Aorta (tissue), 5 donors: ENCODE measurements at regions not wholly inside any gene's neighbourhood (a gene's known extent, or its start where the extent isn't known, plus 50 kb on each side); places are given as distances from the start of the nearest gene placed in this dataset.

ENCODE experiments used
- ATAC-seq: fragments of 200-7000 bp; cut with Tn5 transposase; one replicate; pipeline ENCODE4 v1.9.1; 2022; ENCODE audit warnings: moderate library complexity; ENCODE audit not compliant: low FRiP score
- DNase-seq, 2 donors: peaks; one replicate each; pipeline ENCODE4 v3.0.0-alpha.2; 2020
- H3K27ac ChIP-seq, 2 donors: one replicate each; pipeline ENCODE4 v1.5.1; 2013; ENCODE audit warnings: low read length in 2 of 2, mild to moderate bottlenecking in 2 of 2, moderate library complexity in 2 of 2, control low read depth in 1 of 2, inconsistent platforms in 1 of 2, low read depth in 1 of 2
- H3K27me3 ChIP-seq, 2 donors: one replicate each; pipeline ENCODE4 v1.6.1; 2013; ENCODE audit warnings: control low read depth in 1 of 2, low read length in 1 of 2, mild to moderate bottlenecking in 1 of 2, moderate library complexity in 1 of 2; ENCODE audit not compliant: insufficient read depth in 2 of 2, control insufficient read depth in 1 of 2
- H3K36me3 ChIP-seq, 2 donors: one replicate each; pipeline ENCODE4 v1.6.1; 2013; ENCODE audit warnings: control low read depth in 1 of 2, low read length in 1 of 2, mild to moderate bottlenecking in 1 of 2; ENCODE audit not compliant: insufficient read depth in 2 of 2, control insufficient read depth in 1 of 2
- H3K4me1 ChIP-seq, 2 donors: one replicate each; pipeline ENCODE4 v1.6.1; 2013; ENCODE audit warnings: low read length in 2 of 2, control low read depth in 1 of 2, mild to moderate bottlenecking in 1 of 2, moderate library complexity in 1 of 2; ENCODE audit not compliant: insufficient read depth in 2 of 2, control insufficient read depth in 1 of 2
- H3K4me3 ChIP-seq, 2 donors: one replicate each; pipeline ENCODE4 v1.5.1; 2013; ENCODE audit warnings: low read length in 2 of 2, control low read depth in 1 of 2, mild to moderate bottlenecking in 1 of 2
- H3K9me3 ChIP-seq: one replicate; pipeline ENCODE4 v1.6.1; 2013; ENCODE audit warnings: mild to moderate bottlenecking, low read length; ENCODE audit not compliant: control insufficient read depth
- WGBS, 2 donors: extraction: QIAGEN DNeasy Blood & Tissue Kit; methylation state at CpG; one replicate each; pipeline ENCODE4 v1.1.7; 2013; 5-methylcytosine and 5-hydroxymethylcytosine counted together
- intact Hi-C, 2 donors: fragments of 100-400 bp; cut with DNase I; formaldehyde crosslinking; loops; one replicate each; pipeline versions ENCODE4 v1.14.2 to v1.15.0; 2022
- donor health status: healthy with polysubstance abuse.
- donor health status: Bipolar disorder and iron deficiency.
- donor health status: DM: no; HTN: no; CAD: no.
- donor health status: DM: no; HTN: no; CAD: no.
- donor health status: DM: yes; HTN: yes; CAD: no.

DNA sequence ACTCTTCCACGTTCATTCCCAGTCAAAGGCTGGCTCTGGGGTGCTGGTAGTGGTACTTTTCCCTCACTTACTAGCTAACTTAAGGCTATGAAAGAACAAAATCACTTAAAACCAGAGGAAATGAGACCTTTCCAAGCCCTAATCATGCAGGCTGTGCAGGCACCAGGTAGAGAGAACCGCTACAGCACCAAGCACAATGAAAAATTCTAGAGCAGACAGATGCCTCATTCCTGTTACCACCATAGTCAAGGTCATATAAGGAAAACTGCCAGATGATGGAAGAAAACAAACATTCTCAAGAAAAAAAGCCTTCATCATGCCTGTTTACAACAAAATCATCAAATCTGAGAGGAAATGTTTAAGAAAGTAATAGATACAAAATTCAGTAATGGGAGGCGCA is 374.4 kb upstream of the PDE4D start:
- Histone ChIP-seq H3K36me3 (no peaks in the 10 kb centered on the region), H3K9me3 (no peaks in the 10 kb centered on the region), H3K27me3 (no peaks in the 10 kb centered on the region), H3K4me3 (no peak overlapping the region), H3K4me1 (peaks cover 2 to 8% of the 10 kb centered on the region in 2 donors), H3K27ac (peak overlapping the region in 1 of 2 donors; percentile 3)
- no peak for DNase-seq
- ATAC-seq: no peak
- intact Hi-C loops: loop anchor here in 1 of 2 donors (10.0 kb wide), 1 partner anchor 453 kb away; no protein-coding TSS in a partner anchor
- WGBS, 2 donors: 62 to 68% methylated on average over 3 of the region's 3 CpGs

DNA sequence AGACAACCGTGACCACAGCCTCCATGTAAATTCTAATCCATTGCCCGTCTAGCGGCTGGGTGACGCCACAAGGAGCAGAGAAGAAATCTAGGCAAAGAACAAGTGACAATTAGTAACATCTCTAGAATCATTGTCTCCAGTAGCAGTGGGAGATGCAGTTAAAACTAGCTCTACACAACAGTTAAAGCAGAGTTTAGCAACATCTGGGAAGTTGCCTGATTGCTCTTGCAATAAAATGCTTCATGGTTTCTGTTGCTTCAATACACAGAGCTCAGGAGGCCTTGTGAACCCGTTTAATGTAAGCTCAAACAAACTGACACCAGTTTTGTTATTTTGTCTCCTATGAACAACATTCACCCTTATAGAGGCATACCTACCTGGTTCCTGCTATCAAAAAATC is 369.8 kb upstream of the PDE4D start:
- Histone ChIP-seq H3K27me3 (no peaks in the 10 kb centered on the region), H3K27ac (no peak overlapping the region), H3K9me3 (no peaks in the 10 kb centered on the region), H3K4me1 (no peaks in the 10 kb centered on the region), H3K4me3 (no peak overlapping the region), H3K36me3 (no peaks in the 10 kb centered on the region)
- intact Hi-C loops: loop anchor here in 1 of 2 donors (10.0 kb wide), 1 partner anchor 449 kb away; no protein-coding TSS in a partner anchor
- no peak for ATAC-seq
- 93 to 95% methylated on average over 5 of the region's 5 CpGs for WGBS, 2 donors
- no peak for DNase-seq

DNA sequence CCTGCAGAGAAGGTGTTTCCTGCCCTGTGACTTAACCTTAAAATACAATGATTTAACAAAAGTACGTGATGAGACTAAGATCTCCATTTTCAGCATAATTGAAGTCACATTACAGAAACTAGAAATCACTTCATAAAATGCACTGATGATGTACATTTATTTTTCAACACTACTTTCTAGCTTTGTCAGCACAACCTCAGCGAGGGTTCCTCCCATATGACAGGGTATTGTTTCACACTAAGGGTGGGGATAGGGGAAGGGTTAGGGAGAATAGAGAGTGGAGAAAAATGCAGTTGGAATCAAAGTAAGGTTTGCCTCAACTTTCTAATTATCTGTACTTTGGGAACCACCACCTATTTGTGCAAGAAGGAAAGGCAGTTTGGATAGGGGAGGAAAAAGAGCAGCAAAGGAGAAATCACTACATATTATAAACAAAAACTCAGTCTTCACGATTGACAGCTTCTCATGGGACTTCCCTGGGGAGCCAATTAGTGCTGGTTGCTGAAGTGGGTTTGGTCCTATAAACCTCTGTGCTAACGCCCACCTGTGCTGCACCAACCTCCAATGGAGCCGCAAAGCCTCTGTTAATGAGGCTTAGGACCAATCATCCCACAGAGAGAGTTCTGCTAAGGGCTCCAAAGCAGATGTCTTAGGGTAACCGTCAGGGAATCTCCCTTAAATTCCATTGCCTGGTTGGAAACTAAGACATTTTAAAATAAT is 369.2 kb upstream of the PDE4D start:
- no peak overlapping the region for H3K27ac ChIP-seq
- no peak for ATAC-seq
- no peak for DNase-seq

DNA sequence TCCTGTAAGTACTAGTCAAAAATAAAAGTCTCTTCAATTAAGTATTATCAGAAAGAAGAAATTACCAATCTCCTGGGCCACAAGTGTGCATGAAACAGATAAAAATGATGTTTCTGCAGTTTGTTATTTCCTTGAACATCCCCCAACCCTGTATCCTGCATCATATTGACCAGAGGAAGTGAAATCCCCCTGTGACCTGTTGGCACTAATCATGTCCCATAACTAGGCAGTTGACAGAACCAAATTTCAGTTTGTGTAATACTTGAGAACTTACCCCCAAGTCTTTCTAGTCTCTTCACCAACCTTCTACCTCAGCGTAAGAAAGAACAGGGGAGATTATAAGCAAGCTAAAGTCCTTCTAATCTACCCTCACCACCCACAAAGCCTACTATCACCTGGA is 368.2 kb upstream of the PDE4D start:
- no peaks in the 10 kb centered on the region for H3K9me3 ChIP-seq
- no peak overlapping the region for H3K27ac ChIP-seq
- DNase-seq: no peak
- H3K4me3 ChIP-seq: no peak overlapping the region
- intact Hi-C loops: loop anchor here in 1 of 2 donors (10.0 kb wide), 1 partner anchor 447 kb away; no protein-coding TSS in a partner anchor
- ATAC-seq: no peak
- H3K4me1 ChIP-seq: peaks cover 0 to 4% of the 10 kb centered on the region in 2 donors
- WGBS, 2 donors: 100% methylated on average over 1 of the region's 1 CpG
- H3K36me3 ChIP-seq: no peaks in the 10 kb centered on the region
- no peaks in the 10 kb centered on the region for H3K27me3 ChIP-seq

More for the DNA sequence above, 369.2 kb upstream of the PDE4D start:
- Histone ChIP-seq H3K4me3 (no peak overlapping the region), H3K27me3 (no peaks in the 10 kb centered on the region), H3K36me3 (no peaks in the 10 kb centered on the region), H3K9me3 (no peaks in the 10 kb centered on the region), H3K4me1 (peaks cover 0 to 3% of the 10 kb centered on the region in 2 donors)
- 86 to 91% methylated on average over 6 of the region's 6 CpGs for WGBS, 2 donors
- intact Hi-C loops: loop anchor here in 1 of 2 donors (10.0 kb wide), 1 partner anchor 448 kb away; no protein-coding TSS in a partner anchor

DNA sequence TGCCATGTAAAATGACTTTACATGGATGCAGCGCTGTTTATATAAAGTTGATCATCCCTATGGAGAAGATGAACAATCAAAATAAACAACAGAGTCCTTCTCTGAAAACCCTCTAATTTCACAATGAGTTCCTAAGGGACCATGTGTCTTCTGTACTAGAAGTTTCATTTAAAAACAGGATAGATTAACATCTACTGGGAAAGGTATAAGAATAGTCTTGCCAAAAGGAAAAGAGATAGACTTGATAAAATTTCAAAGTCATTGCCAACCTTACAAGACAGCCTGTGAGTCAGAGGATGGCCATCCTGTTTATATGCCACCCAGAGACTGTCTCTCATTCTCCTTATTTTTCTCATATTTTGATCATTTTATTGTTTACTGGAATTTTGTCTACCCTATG is 367.1 kb upstream of the PDE4D start:
- 98 to 100% methylated on average over 1 of the region's 1 CpG for WGBS, 2 donors
- no peaks in the 10 kb centered on the region for H3K27me3 ChIP-seq
- H3K36me3 ChIP-seq: no peaks in the 10 kb centered on the region
- intact Hi-C loops: loop anchor here in 1 of 2 donors (10.0 kb wide), 1 partner anchor 446 kb away; no protein-coding TSS in a partner anchor
- H3K9me3 ChIP-seq: no peaks in the 10 kb centered on the region
- ATAC-seq (no peak), DNase-seq (no peak)
- no peak overlapping the region for H3K4me3 ChIP-seq
- no peak overlapping the region for H3K27ac ChIP-seq
- peaks cover 0 to 4% of the 10 kb centered on the region in 2 donors for H3K4me1 ChIP-seq

DNA sequence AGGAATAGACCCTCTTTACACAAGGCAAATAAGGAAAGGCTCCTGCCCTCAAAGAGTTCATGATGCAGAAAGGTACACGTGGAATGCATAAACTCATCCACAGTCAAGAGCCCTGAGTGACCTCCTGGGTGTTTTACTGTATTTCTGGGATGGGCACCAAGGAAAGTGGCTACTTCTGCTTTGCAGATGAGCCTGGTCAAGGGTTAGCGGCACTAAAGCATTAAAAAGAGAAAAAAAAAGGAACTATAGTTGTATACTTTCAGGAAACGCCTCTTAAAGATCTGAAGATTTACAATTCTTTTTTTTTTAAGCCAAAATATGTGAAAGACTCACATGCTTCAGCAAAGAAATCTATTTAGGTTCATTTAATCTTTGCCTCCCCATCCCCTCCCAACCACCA is 366.2 kb upstream of the PDE4D start:
- Histone ChIP-seq H3K27me3 (no peaks in the 10 kb centered on the region), H3K4me1 (peaks cover 0 to 4% of the 10 kb centered on the region in 2 donors), H3K4me3 (no peak overlapping the region), H3K36me3 (no peaks in the 10 kb centered on the region), H3K27ac (no peak overlapping the region), H3K9me3 (no peaks in the 10 kb centered on the region)
- intact Hi-C loops: loop anchor here in 1 of 2 donors (10.0 kb wide), 1 partner anchor 445 kb away; no protein-coding TSS in a partner anchor
- DNase-seq: no peak
- ATAC-seq: no peak
- 88 to 92% methylated on average over 3 of the region's 3 CpGs for WGBS, 2 donors

DNA sequence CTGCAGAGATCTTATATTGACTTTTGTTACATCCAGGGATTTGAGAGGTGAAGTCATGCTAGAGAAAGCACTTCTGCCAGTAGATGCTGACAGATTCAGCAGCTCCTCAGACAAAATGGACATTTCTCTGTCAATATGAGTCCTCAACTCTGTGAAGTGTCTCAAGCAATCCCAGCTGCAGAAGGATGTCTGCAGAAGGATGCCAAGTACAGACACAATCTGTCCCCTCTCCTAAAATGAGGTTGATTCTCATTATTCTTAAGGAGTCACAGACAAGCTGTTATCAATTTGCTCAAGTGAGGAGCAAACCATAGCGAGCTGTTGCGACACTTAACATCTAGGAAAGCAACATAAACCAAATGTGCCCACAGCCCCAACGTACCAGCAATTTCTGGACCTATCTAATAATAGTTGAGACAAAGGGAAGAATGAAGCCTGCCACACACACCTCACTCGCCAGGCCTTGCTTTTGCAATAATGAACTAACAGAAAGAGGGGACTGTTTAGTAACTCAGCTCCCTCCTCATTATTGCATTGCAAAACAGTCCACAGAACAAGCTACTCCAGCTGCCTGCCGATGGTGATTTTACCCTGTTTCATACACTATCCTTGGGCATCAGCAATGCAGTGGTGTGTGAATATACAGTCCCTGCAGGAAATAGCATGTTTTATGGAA is 364.2 kb upstream of the PDE4D start:
- intact Hi-C loops: no loop called here
- H3K4me3 ChIP-seq: no peak overlapping the region
- ATAC-seq (no peak), DNase-seq (no peak)
- no peaks in the 10 kb centered on the region for H3K27me3 ChIP-seq
- no peaks in the 10 kb centered on the region for H3K9me3 ChIP-seq
- H3K36me3 ChIP-seq: no peaks in the 10 kb centered on the region
- 40 to 49% methylated on average over 5 of the region's 5 CpGs for WGBS, 2 donors
- no peak overlapping the region for H3K27ac ChIP-seq
- H3K4me1 ChIP-seq: peaks cover 0 to 6% of the 10 kb centered on the region in 2 donors

DNA sequence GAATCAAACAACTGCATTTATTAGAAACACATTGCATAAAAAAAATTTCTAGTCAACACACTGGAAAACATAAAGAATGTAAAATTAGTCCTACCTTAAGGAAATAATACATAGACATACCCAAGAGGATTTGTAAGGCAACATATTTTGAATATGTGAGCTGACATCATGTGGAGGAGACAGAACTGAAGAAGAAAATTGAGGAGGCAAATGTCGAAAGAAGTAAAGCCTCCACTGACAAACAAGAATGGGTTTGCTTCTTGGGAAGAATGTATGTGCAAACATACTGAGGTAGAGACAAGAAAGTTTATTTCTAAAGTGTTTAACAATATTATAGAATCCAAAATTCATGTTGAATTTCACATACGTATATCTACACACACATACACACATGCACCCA is 363.0 kb upstream of the PDE4D start:
- Histone ChIP-seq H3K9me3 (no peaks in the 10 kb centered on the region), H3K36me3 (no peaks in the 10 kb centered on the region), H3K27ac (no peak overlapping the region), H3K27me3 (no peaks in the 10 kb centered on the region), H3K4me1 (peaks cover 0 to 6% of the 10 kb centered on the region in 2 donors), H3K4me3 (no peak overlapping the region)
- intact Hi-C loops: no loop called here
- ATAC-seq (no peak), DNase-seq (no peak)
- 93% methylated on average over 2 of the region's 2 CpGs for WGBS, 2 donors
